ENCODE measurements at regions not wholly inside any gene's neighbourhood (a gene's known extent, or its start where the extent isn't known, plus 50 kb on each side); places are given as distances from the start of the nearest gene placed in this dataset.

DNA sequence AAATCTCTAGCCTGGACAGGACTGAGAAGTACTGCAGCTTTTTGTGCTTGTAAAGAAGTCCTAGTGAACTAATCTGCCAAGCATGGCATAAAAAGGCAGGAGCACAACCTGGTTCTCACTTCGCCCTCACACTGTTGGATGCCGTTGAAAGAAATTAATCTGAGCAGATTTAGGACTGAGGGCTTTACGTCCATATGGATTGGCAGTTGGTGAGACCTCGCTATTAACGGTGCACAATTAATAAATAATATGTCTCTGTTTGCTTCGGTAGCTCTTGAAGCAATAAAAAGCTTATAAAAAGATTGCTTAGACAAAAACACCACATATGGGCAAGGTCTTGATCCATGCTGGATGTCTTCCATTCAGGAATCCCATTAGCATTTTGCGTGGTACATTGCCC lies 185.6 kb upstream of the EPHA7 start:
- Mint-ChIP-seq H3K9me3 (peaks cover 0 to 8% (median 3%) of the 10 kb centered on the region in 3 donors), H3K27me3 (no peaks in the 10 kb centered on the region), H3K27ac (no peak overlapping the region), H3K36me3 (no peaks in the 10 kb centered on the region), H3K4me3 (no peak overlapping the region), H3K4me1 (no peaks in the 10 kb centered on the region)

DNA sequence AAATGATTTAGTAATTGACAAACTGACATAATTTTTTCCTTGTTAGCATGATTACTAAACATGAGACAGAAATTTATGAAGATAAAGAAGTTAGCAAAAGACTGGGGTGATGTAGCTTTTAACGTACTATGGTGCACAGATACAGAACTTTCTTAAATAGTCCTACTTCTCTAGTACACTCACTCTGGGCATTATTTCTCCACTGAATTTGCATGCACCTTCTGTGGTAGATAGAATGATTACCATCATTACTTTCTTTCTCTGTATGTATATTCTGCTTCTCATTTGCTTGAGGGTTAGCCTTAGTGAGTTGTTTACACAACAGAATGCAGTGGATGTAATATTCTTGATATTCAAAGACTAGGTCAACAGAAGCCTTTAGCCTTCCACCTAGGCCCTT lies 173.1 kb upstream of the EPHA7 start:
- Mint-ChIP-seq H3K4me1 (no peaks in the 10 kb centered on the region), H3K27ac (no peak overlapping the region), H3K36me3 (no peaks in the 10 kb centered on the region), H3K9me3 (peaks cover 0 to 14% (median 6%) of the 10 kb centered on the region in 3 donors), H3K4me3 (no peak overlapping the region), H3K27me3 (no peaks in the 10 kb centered on the region)

- H3K27ac Mint-ChIP-seq, result no peak overlapping the region
- no peaks in the 10 kb centered on the region for H3K36me3 Mint-ChIP-seq
- no peaks in the 10 kb centered on the region for H3K4me1 Mint-ChIP-seq
- no peaks in the 10 kb centered on the region for H3K27me3 Mint-ChIP-seq
- no peak overlapping the region for H3K4me3 Mint-ChIP-seq
- peaks cover 0 to 16% (median 4%) of the 10 kb centered on the region in 3 donors for H3K9me3 Mint-ChIP-seq
Observed at GRCh38 chr6:93586306-93586705, 166.9 kb upstream of the EPHA7 start.

- peaks cover 0 to 10% (median 0%) of the 10 kb centered on the region in 3 donors for H3K9me3 Mint-ChIP-seq
- H3K27ac Mint-ChIP-seq, result no peak overlapping the region
- H3K27me3 Mint-ChIP-seq, result no peaks in the 10 kb centered on the region
- H3K36me3 Mint-ChIP-seq, result no peaks in the 10 kb centered on the region
- no peak overlapping the region for H3K4me3 Mint-ChIP-seq
- H3K4me1 Mint-ChIP-seq, result no peaks in the 10 kb centered on the region
Observed at GRCh38 chr6:93584300-93584699, 164.9 kb upstream of the EPHA7 start.

DNA sequence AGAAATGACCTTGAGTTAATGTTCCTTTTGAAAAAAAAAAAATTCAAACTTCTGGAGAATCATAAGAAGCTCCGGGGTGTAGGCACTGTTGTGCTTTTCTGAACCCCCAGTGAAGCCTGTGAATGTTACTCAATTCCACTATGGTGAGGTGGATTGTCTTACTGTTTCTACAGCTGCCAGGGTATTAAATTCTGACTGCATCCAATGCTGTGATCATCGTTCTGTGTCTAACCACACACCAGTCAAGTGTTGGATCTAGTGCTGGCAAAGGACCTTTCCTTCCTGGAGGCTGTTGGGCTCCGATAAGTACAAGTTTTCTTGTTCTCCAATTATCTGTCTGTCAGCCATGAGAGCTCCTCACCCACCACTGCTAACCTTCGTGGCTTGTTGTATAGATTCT lies 162.0 kb upstream of the EPHA7 start:
- H3K27ac Mint-ChIP-seq, result no peak overlapping the region
- no peaks in the 10 kb centered on the region for H3K27me3 Mint-ChIP-seq
- no peaks in the 10 kb centered on the region for H3K4me1 Mint-ChIP-seq
- no peaks in the 10 kb centered on the region for H3K36me3 Mint-ChIP-seq
- no peak overlapping the region for H3K4me3 Mint-ChIP-seq
- H3K9me3 Mint-ChIP-seq, result peaks cover 0 to 6% (median 0%) of the 10 kb centered on the region in 3 donors

DNA sequence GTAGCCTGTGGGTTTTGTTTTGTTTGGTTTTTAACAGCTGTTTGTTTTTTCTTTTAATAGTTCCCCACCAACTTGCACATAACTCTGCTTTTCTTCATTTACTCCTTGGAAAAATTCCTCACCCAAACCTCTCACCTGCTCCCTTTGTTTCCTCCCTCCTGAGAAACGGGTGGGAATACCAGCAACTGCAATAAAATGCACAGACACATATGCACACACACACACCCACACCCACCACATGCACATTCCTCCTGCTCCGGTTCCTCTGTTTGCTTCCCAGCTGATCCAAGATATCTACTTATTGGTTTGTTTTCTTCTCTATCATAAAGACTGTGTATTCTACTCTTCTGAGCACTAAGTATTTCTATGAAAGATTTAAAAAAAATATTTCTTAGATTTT lies 161.1 kb upstream of the EPHA7 start:
- H3K4me3 Mint-ChIP-seq, result no peak overlapping the region
- H3K27ac Mint-ChIP-seq, result no peak overlapping the region
- no peaks in the 10 kb centered on the region for H3K4me1 Mint-ChIP-seq
- H3K9me3 Mint-ChIP-seq, result peaks cover 0 to 2% (median 0%) of the 10 kb centered on the region in 3 donors
- H3K36me3 Mint-ChIP-seq, result no peaks in the 10 kb centered on the region
- no peaks in the 10 kb centered on the region for H3K27me3 Mint-ChIP-seq

DNA sequence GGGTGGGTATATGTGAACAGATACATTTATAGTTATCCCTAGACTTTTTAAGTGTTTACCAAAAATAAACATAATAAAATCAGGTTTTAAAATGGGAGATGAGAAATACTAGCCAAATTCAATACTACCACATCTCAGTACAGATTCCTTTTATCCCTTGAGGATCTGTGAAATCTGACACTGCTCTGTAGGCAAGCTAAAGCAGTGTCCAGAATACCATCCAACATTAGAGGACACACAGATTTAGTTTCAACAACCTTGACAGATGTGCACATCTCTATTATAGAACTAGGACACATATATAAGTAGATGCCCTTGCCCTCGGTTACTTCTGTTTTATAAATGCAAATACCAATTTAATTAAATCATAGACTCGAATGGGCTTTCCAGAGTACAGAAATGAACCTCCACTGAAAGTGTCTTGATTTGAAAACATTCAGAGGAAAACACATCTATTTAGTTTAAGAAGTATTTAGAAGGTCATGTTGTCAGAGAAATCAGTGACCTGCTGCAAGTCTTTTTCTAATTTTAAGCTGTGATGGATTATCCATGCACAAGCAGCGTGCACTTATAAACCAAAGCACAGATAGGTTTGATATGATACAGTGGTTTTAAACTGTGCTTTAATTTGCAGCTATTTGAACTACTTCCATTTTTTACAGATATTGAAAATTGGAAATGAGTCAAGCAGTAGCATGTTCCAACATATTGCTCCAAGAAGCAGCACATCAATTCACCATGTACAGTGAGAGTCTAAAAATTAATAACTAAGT lies 156.3 kb upstream of the EPHA7 start:
- H3K4me1 Mint-ChIP-seq, result no peaks in the 10 kb centered on the region
- no peak overlapping the region for H3K4me3 Mint-ChIP-seq
- H3K9me3 Mint-ChIP-seq, result peaks cover 0 to 3% (median 0%) of the 10 kb centered on the region in 3 donors
- H3K27ac Mint-ChIP-seq, result no peak overlapping the region
- no peaks in the 10 kb centered on the region for H3K27me3 Mint-ChIP-seq
- no peaks in the 10 kb centered on the region for H3K36me3 Mint-ChIP-seq

GRCh38 chr6:93574299-93574698 lies 154.9 kb upstream of the EPHA7 start:
- H3K4me3 Mint-ChIP-seq, result no peak overlapping the region
- H3K4me1 Mint-ChIP-seq, result no peaks in the 10 kb centered on the region
- no peak overlapping the region for H3K27ac Mint-ChIP-seq
- H3K27me3 Mint-ChIP-seq, result no peaks in the 10 kb centered on the region
- H3K9me3 Mint-ChIP-seq, result peaks cover 0 to 3% (median 0%) of the 10 kb centered on the region in 3 donors
- no peaks in the 10 kb centered on the region for H3K36me3 Mint-ChIP-seq

DNA sequence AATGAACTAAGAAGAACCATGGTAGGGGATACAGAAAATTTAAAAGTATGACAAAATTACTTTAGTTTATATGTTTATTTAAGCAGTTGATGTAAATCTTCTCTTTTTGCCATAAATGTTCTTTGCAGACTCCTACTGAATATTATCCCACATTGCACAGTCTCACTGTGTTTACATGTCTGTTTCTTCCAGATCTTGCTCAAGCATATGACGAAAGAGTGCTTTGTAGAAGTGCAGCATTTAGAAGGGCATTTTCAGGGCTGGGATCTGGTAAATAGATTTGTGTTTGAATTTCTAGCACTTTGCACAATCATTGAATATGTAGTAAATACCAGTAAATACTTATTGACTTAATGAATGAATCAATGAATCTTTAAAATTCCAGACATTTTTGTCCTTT lies 152.0 kb upstream of the EPHA7 start:
- Mint-ChIP-seq H3K27ac (no peak overlapping the region), H3K36me3 (no peaks in the 10 kb centered on the region), H3K9me3 (peaks cover 0 to 10% (median 1%) of the 10 kb centered on the region in 3 donors), H3K4me1 (no peaks in the 10 kb centered on the region), H3K4me3 (no peak overlapping the region), H3K27me3 (no peaks in the 10 kb centered on the region)

DNA sequence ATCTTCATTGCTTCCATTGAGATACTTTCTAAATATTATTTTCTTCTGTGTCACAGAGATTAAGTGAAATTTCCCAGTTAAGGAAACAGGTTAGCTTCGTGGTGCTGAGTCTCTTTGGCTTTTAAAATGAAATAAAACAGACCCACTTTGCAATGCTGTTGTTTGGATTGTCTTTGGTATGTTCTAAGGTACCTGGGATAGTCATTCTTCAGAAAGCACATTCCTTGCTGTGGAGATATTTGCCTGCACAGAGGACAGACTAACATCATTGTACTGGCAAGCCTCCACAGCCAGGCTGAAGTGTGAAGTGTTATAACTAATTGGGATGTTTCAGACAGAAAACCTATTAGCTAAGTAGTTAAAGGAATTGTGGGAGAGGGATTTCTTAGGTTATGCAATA lies 148.8 kb upstream of the EPHA7 start:
- no peaks in the 10 kb centered on the region for H3K4me1 Mint-ChIP-seq
- no peaks in the 10 kb centered on the region for H3K27me3 Mint-ChIP-seq
- H3K4me3 Mint-ChIP-seq, result no peak overlapping the region
- peaks cover 3 to 16% (median 3%) of the 10 kb centered on the region in 3 donors for H3K9me3 Mint-ChIP-seq
- H3K36me3 Mint-ChIP-seq, result no peaks in the 10 kb centered on the region
- H3K27ac Mint-ChIP-seq, result no peak overlapping the region

GRCh38 chr6:93567164-93567563 lies 147.8 kb upstream of the EPHA7 start:
- Mint-ChIP-seq H3K27ac (no peak overlapping the region), H3K27me3 (no peaks in the 10 kb centered on the region), H3K4me1 (no peaks in the 10 kb centered on the region), H3K9me3 (peaks cover 3 to 16% (median 3%) of the 10 kb centered on the region in 3 donors), H3K36me3 (no peaks in the 10 kb centered on the region), H3K4me3 (no peak overlapping the region)

DNA sequence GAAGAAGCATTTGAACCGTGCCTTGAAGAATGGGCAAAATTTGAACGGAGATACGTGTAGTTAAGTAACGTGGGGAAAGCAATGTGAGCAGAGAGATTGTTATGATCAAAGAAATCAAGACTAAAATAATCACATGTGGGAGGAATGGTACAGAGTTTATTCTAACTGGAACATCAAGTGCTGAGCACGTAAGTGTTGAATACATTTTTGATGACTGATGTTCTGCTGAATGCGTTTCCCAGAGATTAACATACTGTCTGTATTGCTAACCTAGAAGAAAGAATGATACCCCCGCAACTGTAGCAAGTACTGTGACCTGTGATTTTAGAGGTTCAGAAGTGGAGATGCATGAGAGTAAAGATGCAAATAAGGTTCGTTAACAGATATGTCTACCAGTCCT lies 146.9 kb upstream of the EPHA7 start:
- H3K4me1 Mint-ChIP-seq, result no peaks in the 10 kb centered on the region

GRCh38 chr6:93562582-93562981 lies 143.2 kb upstream of the EPHA7 start:
- no peak overlapping the region for H3K4me3 Mint-ChIP-seq
- no peaks in the 10 kb centered on the region for H3K4me1 Mint-ChIP-seq
- peaks cover 5 to 9% (median 5%) of the 10 kb centered on the region in 3 donors for H3K9me3 Mint-ChIP-seq
- H3K27ac Mint-ChIP-seq, result no peak overlapping the region
- no peaks in the 10 kb centered on the region for H3K27me3 Mint-ChIP-seq
- no peaks in the 10 kb centered on the region for H3K36me3 Mint-ChIP-seq

More for the DNA sequence above, 146.9 kb upstream of the EPHA7 start:
- H3K36me3 Mint-ChIP-seq, result no peaks in the 10 kb centered on the region
- no peak overlapping the region for H3K27ac Mint-ChIP-seq
- H3K9me3 Mint-ChIP-seq, result peaks cover 3 to 13% (median 3%) of the 10 kb centered on the region in 3 donors
- no peaks in the 10 kb centered on the region for H3K27me3 Mint-ChIP-seq
- no peak overlapping the region for H3K4me3 Mint-ChIP-seq

DNA sequence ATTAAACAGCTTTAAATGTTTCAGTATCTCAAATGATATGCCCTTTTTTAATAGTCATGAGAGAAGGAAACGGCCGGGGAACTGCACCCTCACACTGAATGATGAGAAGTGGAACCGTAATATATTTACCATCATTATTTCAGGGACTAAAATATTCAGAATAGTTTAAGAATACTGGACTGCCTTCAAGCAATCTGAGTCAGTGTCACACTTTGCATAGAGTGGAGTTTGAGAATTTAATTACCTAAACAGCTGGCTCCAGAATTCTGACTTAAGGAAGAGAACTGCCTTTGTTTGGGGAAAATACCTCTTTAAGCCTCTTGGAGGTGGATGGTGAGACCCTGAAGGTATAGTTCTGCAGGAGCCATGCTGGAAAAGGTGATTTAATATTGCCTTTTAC lies 135.9 kb upstream of the EPHA7 start:
- H3K4me1 Mint-ChIP-seq, result no peaks in the 10 kb centered on the region
- no peaks in the 10 kb centered on the region for H3K36me3 Mint-ChIP-seq
- peaks cover 3 to 9% (median 4%) of the 10 kb centered on the region in 3 donors for H3K9me3 Mint-ChIP-seq
- H3K27ac Mint-ChIP-seq, result no peak overlapping the region
- H3K27me3 Mint-ChIP-seq, result no peaks in the 10 kb centered on the region
- H3K4me3 Mint-ChIP-seq, result no peak overlapping the region

DNA sequence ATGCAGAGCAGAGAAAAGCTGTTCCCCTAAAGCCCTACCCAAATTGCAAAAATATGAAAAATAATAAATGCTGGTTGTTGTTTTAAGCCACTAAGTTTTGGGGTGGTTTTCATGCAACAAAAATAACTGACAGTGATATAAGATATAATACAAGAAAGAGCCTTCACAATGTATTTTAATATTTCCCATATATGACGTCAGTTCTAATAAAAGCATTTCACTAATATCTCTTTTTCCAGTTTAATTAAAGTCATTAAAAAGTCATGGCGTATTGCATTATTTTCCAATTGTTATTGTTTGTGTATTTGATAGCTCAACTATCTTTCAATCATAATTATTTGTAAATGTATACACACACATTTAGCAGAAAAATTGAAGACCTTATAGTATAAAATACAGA lies 134.7 kb upstream of the EPHA7 start:
- no peaks in the 10 kb centered on the region for H3K4me1 Mint-ChIP-seq
- no peak overlapping the region for H3K4me3 Mint-ChIP-seq
- H3K9me3 Mint-ChIP-seq, result peaks cover 2 to 9% (median 3%) of the 10 kb centered on the region in 3 donors
- no peaks in the 10 kb centered on the region for H3K27me3 Mint-ChIP-seq
- no peaks in the 10 kb centered on the region for H3K36me3 Mint-ChIP-seq
- no peak overlapping the region for H3K27ac Mint-ChIP-seq

DNA sequence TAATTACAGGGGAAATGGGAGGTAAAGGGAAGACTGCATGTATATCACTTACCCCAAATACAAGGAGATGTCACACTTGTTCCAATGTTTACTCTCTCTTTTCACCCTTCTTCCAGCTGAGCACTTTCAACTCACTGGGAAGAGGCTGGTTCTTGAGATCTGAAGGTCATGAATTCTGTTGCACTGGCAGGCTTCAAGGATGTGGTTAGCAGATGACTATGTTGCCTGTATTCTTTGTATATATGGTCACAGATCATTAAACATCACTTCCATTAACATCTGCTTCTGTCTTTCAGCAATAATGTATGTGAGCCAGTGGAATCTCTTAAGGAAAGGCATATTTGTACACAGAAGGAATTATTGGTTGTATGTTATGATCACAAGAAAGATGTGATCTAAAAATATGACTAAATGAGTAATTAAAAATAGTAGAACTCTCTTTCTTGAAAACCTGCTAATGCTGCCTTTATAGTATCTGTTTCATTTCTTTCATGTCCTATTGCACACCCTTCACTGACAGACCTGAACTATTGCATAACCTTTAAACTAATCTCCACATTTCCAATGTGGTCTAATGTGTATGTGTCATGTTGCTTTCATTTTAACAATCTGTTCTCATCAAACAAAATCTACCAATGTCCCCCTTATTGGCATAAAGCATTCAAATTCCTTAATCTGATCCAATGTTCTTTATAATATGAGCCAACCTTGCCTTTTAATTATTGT lies 131.4 kb upstream of the EPHA7 start:
- H3K36me3 Mint-ChIP-seq, result no peaks in the 10 kb centered on the region
- no peak overlapping the region for H3K4me3 Mint-ChIP-seq
- no peak overlapping the region for H3K27ac Mint-ChIP-seq
- no peaks in the 10 kb centered on the region for H3K4me1 Mint-ChIP-seq
- H3K27me3 Mint-ChIP-seq, result no peaks in the 10 kb centered on the region
- peaks cover 2 to 5% (median 2%) of the 10 kb centered on the region in 3 donors for H3K9me3 Mint-ChIP-seq

All from IgD-negative memory B cell (primary cell).